ENCODE measurements at regions not wholly inside any gene's neighbourhood (a gene's known extent, or its start where the extent isn't known, plus 50 kb on each side); places are given as distances from the start of the nearest gene placed in this dataset.

DNA sequence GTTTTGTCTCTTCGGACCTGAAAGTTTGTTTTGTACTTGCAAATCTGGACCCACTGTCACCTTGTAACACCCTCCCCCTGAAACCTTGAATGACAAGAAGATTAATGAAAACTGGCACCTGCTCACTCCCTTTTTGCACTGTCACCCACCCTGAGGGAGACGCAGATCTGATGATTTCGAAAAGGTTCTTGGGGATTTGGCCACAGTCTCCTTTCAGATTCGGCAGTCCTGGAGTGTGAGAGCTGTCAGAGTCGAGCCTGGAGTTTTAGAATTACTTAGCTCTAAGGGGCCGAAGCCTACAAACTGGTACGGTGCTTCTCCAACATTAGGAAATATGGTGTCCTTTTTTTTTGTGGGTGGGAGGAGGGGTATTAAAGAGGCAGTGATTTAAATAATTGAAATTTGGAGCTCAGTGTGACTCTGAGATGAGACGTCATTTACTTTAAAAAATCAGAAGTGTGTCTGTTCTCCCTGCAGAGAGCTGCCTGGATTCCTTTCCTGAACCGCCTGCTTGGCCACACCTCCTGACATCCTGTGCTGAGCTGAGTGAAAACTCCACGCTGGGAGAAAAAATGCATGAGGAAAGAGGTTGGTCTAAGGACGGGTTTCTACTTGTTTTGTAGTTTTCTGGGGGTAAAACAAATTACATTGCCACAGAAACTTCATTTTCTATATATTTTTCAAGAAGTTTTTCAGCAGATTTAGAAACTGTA is 447.0 kb upstream of the CDH4 start:
- no peak overlapping the region for H3K4me3 ChIP-seq (ENCODE audit: low read depth, low read length)
- no peak for TF ChIP-seq CTCF (IDR thresholded peaks at IDR 0.05; ENCODE audit: insufficient read depth, low read depth, low read length)
- DNase-seq (ENCODE audit: low read depth): no peak

DNA sequence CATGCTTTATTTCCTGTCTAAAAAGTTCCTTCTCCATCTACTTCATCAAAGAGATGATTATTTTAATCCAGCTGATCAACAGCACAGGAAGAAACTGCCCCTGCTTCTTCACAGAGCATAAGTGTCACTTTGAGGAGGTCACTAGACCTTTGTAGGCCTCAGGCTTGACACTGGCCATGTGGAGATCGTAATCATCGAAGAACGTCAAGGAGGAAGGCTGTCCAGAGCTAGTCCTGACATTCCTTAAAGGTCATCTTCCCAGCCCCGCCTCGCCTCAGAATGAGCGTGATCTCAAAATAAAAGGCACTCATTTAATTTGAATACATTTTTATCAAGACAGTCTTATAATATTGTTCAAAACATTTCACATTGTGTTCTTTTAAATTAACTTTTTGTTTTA is 445.7 kb upstream of the CDH4 start:
- DNase-seq (ENCODE audit: low read depth): peak; percentile 4
- no peak overlapping the region for H3K4me3 ChIP-seq (ENCODE audit: low read depth, low read length)

GRCh38 chr20:60806824-60807223 is 445.2 kb upstream of the CDH4 start:
- no peak for TF ChIP-seq CTCF (IDR thresholded peaks at IDR 0.05; ENCODE audit: insufficient read depth, low read depth, low read length)
- H3K4me3 ChIP-seq (ENCODE audit: low read depth, low read length): no peak overlapping the region
- DNase-seq (ENCODE audit: low read depth): no peak

More for the DNA sequence above, 445.7 kb upstream of the CDH4 start:
- TF ChIP-seq CTCF (IDR thresholded peaks at IDR 0.05; ENCODE audit: insufficient read depth, low read depth, low read length): no peak

DNA sequence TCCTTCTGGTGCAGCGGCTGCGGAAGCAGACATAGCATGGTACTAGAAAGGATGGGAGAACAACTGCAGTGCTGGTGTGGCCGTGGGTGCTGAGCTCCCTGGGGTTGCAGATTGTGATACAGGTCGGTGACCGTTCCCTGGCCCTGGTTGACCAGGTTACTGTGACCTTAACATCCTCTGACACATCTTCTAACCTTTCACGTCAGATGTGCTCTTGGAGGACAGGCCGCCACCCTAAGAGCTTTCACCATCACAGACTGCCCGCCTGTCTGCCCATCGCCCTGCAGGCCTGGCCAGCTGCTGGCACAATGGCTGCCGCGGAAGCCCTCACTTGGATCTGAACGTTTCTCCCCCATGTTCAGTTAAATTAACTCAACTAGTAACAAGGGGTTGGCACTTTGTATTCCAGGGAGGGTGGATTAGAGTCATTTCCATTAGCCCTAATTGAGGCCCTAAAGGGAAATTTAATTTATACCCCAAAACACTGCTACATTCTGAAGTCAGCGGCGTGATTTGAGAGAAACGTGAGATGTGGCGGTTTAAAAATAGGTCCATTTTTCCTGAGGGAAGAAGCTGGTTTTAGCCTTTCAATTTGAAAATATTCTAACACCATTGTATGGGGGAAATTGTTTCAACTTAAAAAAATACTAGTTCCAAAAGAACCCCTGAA is 443.9 kb upstream of the CDH4 start:
- TF ChIP-seq CTCF (IDR thresholded peaks at IDR 0.05; ENCODE audit: insufficient read depth, low read depth, low read length): no peak
- no peak overlapping the region for H3K4me3 ChIP-seq (ENCODE audit: low read depth, low read length)
- no peak for DNase-seq (ENCODE audit: low read depth)

- H3K4me3 ChIP-seq (ENCODE audit: low read depth, low read length): no peak overlapping the region
Measured at GRCh38 chr20:60808701-60809100, 443.4 kb upstream of the CDH4 start.

DNA sequence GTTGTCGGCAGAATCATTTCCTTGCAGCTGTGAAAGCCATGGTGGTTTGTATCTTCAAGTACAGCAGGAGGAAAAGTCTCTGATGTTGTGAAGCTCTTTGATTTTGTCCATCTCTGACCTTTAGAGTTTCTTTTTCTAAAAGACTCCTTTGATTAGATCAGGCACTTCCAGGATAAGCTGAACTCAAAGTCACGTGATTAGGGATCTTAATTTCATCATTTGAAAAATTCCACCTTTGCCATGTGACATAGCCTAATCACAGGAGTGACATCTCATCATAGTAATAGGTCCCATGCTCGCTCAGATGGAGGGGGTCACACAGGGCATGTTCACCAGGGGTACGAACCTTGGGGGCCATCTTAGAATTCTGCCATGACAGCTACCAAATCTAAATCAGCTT is 441.5 kb upstream of the CDH4 start:
- no peak overlapping the region for H3K4me3 ChIP-seq (ENCODE audit: low read depth, low read length)
- TF ChIP-seq CTCF (IDR thresholded peaks at IDR 0.05; ENCODE audit: insufficient read depth, low read depth, low read length): no peak
- DNase-seq (ENCODE audit: low read depth): no peak

More at GRCh38 chr20:60808701-60809100, 443.4 kb upstream of the CDH4 start:
- no peak for TF ChIP-seq CTCF (IDR thresholded peaks at IDR 0.05; ENCODE audit: insufficient read depth, low read depth, low read length)
- no peak for DNase-seq (ENCODE audit: low read depth)
